ENCODE measurements at regions not wholly inside any gene's neighbourhood (a gene's known extent, or its start where the extent isn't known, plus 50 kb on each side); places are given as distances from the start of the nearest gene placed in this dataset.

DNA sequence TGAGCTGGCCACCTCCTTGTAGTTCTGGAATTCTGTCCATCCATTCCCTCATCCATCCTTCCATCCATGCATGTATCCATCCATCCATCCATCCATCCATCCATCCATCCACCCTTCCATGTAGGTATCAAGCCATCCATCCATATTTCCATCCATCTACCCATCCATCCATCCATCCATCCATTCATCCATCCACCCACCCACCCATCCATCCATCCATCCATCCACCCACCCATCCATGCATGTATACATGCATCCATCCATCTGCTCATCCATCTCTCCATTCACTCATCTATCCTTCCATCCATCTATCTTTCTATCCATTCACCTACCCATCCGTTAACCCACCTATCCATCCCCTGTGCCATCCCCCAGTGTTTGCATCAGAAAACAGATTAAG lies 153.6 kb upstream of the STX18 start:
- TF ChIP-seq EZH2 (IDR thresholded peaks at IDR 0.05; ENCODE audit: insufficient read depth, poor library complexity, severe bottlenecking) (no peak), EZH2phosphoT487 (IDR thresholded peaks at IDR 0.05; ENCODE audit: insufficient read depth, low read depth) (no peak)

All from GM23248 (cell line).